ENCODE measurements at regions not wholly inside any gene's neighbourhood (a gene's known extent, or its start where the extent isn't known, plus 50 kb on each side); places are given as distances from the start of the nearest gene placed in this dataset.

- H4K20me1 ChIP-seq (ENCODE audit: control insufficient read depth, insufficient read depth): no peaks in the 10 kb centered on the region
- H3K27me3 ChIP-seq (replicated peaks in 1 of 2; ENCODE audit: control insufficient read depth in 2 of 2, insufficient read depth in 2 of 2, low read length in 1 of 2): no peaks in the 10 kb centered on the region
- H3K9me3 ChIP-seq (replicated peaks; ENCODE audit: control insufficient read depth, insufficient read depth, low read length): no peaks in the 10 kb centered on the region
- ChIA-PET RAD21 (ENCODE audit: unreplicated experiment) (no interaction called here), CTCF (no interaction called here), POLR2A (no interaction called here), SMC1A (ENCODE audit: uncharacterized antibody, unreplicated experiment) (no interaction called here)
- no peak for ATAC-seq
- no peak overlapping the region for H3K27ac ChIP-seq (ENCODE audit: control insufficient read depth, insufficient read depth)
- H3K36me3 ChIP-seq (ENCODE audit: control insufficient read depth in 2 of 2, insufficient read depth in 2 of 2, low read length in 1 of 2): no peaks in the 10 kb centered on the region
- intact Hi-C loops (cut with micrococcal nuclease; ENCODE audit: unreplicated experiment): no loop called here
- H2AFZ ChIP-seq (ENCODE audit: control insufficient read depth, low read depth, low read length): no peak overlapping the region
- no peaks in the 10 kb centered on the region for H3K79me2 ChIP-seq (ENCODE audit: control insufficient read depth, insufficient read depth, low read length)
- no peak overlapping the region for H3K4me3 ChIP-seq
- TF ChIP-seq ZBTB4 (CRISPR knock-in tag; IDR thresholded peaks at IDR 0.05) (no peak), SREBF1 (IDR thresholded peaks at IDR 0.05; ENCODE audit: low read length) (no peak), BMI1 (IDR thresholded peaks at IDR 0.05; ENCODE audit: borderline replicate concordance) (no peak), NRF1 (conservative IDR thresholded peaks at IDR 0.05; ENCODE audit: low read depth, low read length) (no peak), MTA3 (IDR thresholded peaks at IDR 0.05; ENCODE audit: borderline replicate concordance, low read length) (no peak), ETV6 (conservative IDR thresholded peaks at IDR 0.05 in 1 of 2, IDR thresholded peaks at IDR 0.05 in 1 of 2; ENCODE audit: borderline replicate concordance in 1 of 2, low read depth in 1 of 2) (no peak), ZNF24 (IDR thresholded peaks at IDR 0.05) (no peak), POLR2A (IDR thresholded peaks at IDR 0.05; ENCODE audit: low read depth, low read length) (no peak), YY1 (IDR thresholded peaks at IDR 0.05; ENCODE audit: low read depth, low read length) (no peak)
- no peak overlapping the region for H3K4me2 ChIP-seq (ENCODE audit: control insufficient read depth, insufficient read depth)
- in situ Hi-C loops (cut with MboI): no loop called here
- H3K4me1 ChIP-seq (ENCODE audit: control insufficient read depth, insufficient read depth, low read length): no peaks in the 10 kb centered on the region
- H3K9ac ChIP-seq (ENCODE audit: control insufficient read depth, insufficient read depth, low read length): no peak overlapping the region
- no peak for DNase-seq (ENCODE audit: low read depth, low spot score)
- no peak for FAIRE-seq
- BruUV-seq (replicated peaks): no TSS peak
Measured at GRCh38 chr12:97938031-97938430, 475.4 kb downstream of the RMST start.
